KMS-11 (cell line): ENCODE measurements at regions not wholly inside any gene's neighbourhood (a gene's known extent, or its start where the extent isn't known, plus 50 kb on each side); places are given as distances from the start of the nearest gene placed in this dataset.

Experiments used
- H2AFZ ChIP-seq: fragments of 200-600 bp; sonication (generic); 2 replicates; pipeline ENCODE4 v1.6.1; 2016; ENCODE audit warnings: antibody characterized with exemption, mixed run types, low read depth
- H3K27ac ChIP-seq: fragments of 200-600 bp; sonication (generic); 2 replicates; pipeline ENCODE4 v1.6.1; 2016; ENCODE audit warnings: mild to moderate bottlenecking, mixed run types
- H3K27me3 ChIP-seq: fragments of 200-600 bp; sonication (generic); 2 replicates; pipeline ENCODE4 v1.6.1; 2017; ENCODE audit warnings: mild to moderate bottlenecking, low read depth, mixed run types, moderate library complexity; ENCODE audit not compliant: insufficient read depth
- H3K36me3 ChIP-seq: fragments of 200-600 bp; sonication (generic); 2 replicates; pipeline ENCODE4 v1.6.1; 2017; ENCODE audit warnings: mild to moderate bottlenecking, mixed run types; ENCODE audit not compliant: insufficient read depth
- H3K4me1 ChIP-seq: fragments of 200-600 bp; sonication (generic); 2 replicates; pipeline ENCODE4 v1.6.1; 2016; ENCODE audit warnings: mild to moderate bottlenecking, low read depth, mixed run types; ENCODE audit not compliant: poor library complexity, severe bottlenecking
- H3K4me2 ChIP-seq: fragments of 200-600 bp; sonication (generic); 2 replicates; pipeline ENCODE4 v1.7.0; 2016; ENCODE audit warnings: mild to moderate bottlenecking, mixed run types
- H3K4me3 ChIP-seq: fragments of 200-600 bp; sonication (generic); IDR thresholded peaks from 2 replicates; pipeline ENCODE4 v1.6.1; 2017; ENCODE audit warnings: low read depth, low read length, mixed read lengths; ENCODE audit not compliant: insufficient read depth
- H3K79me2 ChIP-seq: fragments of 200-600 bp; sonication (generic); 2 replicates; pipeline ENCODE4 v1.6.1; 2016; ENCODE audit warnings: low read depth, mixed run types; ENCODE audit not compliant: insufficient read depth
- H3K9ac ChIP-seq: fragments of 200-600 bp; sonication (generic); 2 replicates; pipeline ENCODE4 v1.6.1; 2016; ENCODE audit warnings: mild to moderate bottlenecking, mixed run types
- H4K20me1 ChIP-seq: fragments of 200-600 bp; sonication (generic); 2 replicates; pipeline ENCODE4 v1.6.1; 2016; ENCODE audit warnings: mild to moderate bottlenecking, mixed run types; ENCODE audit not compliant: insufficient read depth
- CTCF ChIP-seq: fragments of 200-600 bp; sonication (generic); conservative IDR thresholded peaks from 2 replicates; pipeline ENCODE4 v1.6.1; 2017; ENCODE audit warnings: low read depth, mild to moderate bottlenecking, antibody characterized with exemption, low read length, moderate library complexity, mixed read lengths

GRCh38 chr1:88519156-88519555 is 164.9 kb upstream of the PKN2 start:
- Histone ChIP-seq H3K9ac (no peak overlapping the region), H3K27me3 (no peaks in the 10 kb centered on the region), H2AFZ (no peak overlapping the region), H3K27ac (no peak overlapping the region), H3K4me1 (no peaks in the 10 kb centered on the region), H3K4me2 (no peak overlapping the region), H3K36me3 (no peaks in the 10 kb centered on the region), H4K20me1 (no peaks in the 10 kb centered on the region), H3K4me3 (no peak overlapping the region), H3K79me2 (no peaks in the 10 kb centered on the region)
- TF ChIP-seq CTCF = no peak

- Histone ChIP-seq H3K4me3 (no peak overlapping the region), H4K20me1 (no peaks in the 10 kb centered on the region), H3K27ac (no peak overlapping the region), H3K36me3 (no peaks in the 10 kb centered on the region), H3K27me3 (no peaks in the 10 kb centered on the region), H3K4me2 (no peak overlapping the region), H2AFZ (no peak overlapping the region), H3K79me2 (no peaks in the 10 kb centered on the region), H3K4me1 (no peaks in the 10 kb centered on the region), H3K9ac (no peak overlapping the region)
- no peak for TF ChIP-seq CTCF
Observed at GRCh38 chr1:88523854-88524528, 160.1 kb upstream of the PKN2 start.

- no peak for TF ChIP-seq CTCF
- H2AFZ ChIP-seq = no peak overlapping the region
- no peaks in the 10 kb centered on the region for H3K36me3 ChIP-seq
- H3K4me3 ChIP-seq = no peak overlapping the region
- H3K27me3 ChIP-seq = no peaks in the 10 kb centered on the region
- no peaks in the 10 kb centered on the region for H3K4me1 ChIP-seq
- no peaks in the 10 kb centered on the region for H3K79me2 ChIP-seq
- H4K20me1 ChIP-seq = no peaks in the 10 kb centered on the region
- H3K4me2 ChIP-seq = no peak overlapping the region
- no peak overlapping the region for H3K9ac ChIP-seq
- H3K27ac ChIP-seq = no peak overlapping the region
Observed at GRCh38 chr1:88526456-88526855, 157.6 kb upstream of the PKN2 start.

- no peak overlapping the region for H2AFZ ChIP-seq
- no peak overlapping the region for H3K9ac ChIP-seq
- no peaks in the 10 kb centered on the region for H4K20me1 ChIP-seq
- H3K36me3 ChIP-seq = no peaks in the 10 kb centered on the region
- H3K4me3 ChIP-seq = no peak overlapping the region
- H3K4me2 ChIP-seq = no peak overlapping the region
- H3K27me3 ChIP-seq = no peaks in the 10 kb centered on the region
- H3K27ac ChIP-seq = no peak overlapping the region
- TF ChIP-seq CTCF = no peak
- H3K79me2 ChIP-seq = no peaks in the 10 kb centered on the region
- no peaks in the 10 kb centered on the region for H3K4me1 ChIP-seq
Observed at GRCh38 chr1:88528792-88529191, 155.3 kb upstream of the PKN2 start.
